ENCODE measurements at regions not wholly inside any gene's neighbourhood (a gene's known extent, or its start where the extent isn't known, plus 50 kb on each side); places are given as distances from the start of the nearest gene placed in this dataset.

GRCh38 chr18:61019338-61020301 is 313.6 kb upstream of the CDH20 start:
- no peaks in the 10 kb centered on the region for H3K79me2 ChIP-seq (ENCODE audit: insufficient read depth, low read length)
- H3K4ac ChIP-seq (ENCODE audit: low read depth, low read length) = no peak overlapping the region
- H4K91ac ChIP-seq (ENCODE audit: insufficient read length, low read depth, low read length) = no peak overlapping the region
- no peaks in the 10 kb centered on the region for H3K27me3 Mint-ChIP-seq (ENCODE audit: low read depth)
- H3K79me1 ChIP-seq (ENCODE audit: insufficient read depth, low read depth, low read length, poor library complexity, severe bottlenecking) = no peaks in the 10 kb centered on the region
- TF ChIP-seq, protein P1, sequence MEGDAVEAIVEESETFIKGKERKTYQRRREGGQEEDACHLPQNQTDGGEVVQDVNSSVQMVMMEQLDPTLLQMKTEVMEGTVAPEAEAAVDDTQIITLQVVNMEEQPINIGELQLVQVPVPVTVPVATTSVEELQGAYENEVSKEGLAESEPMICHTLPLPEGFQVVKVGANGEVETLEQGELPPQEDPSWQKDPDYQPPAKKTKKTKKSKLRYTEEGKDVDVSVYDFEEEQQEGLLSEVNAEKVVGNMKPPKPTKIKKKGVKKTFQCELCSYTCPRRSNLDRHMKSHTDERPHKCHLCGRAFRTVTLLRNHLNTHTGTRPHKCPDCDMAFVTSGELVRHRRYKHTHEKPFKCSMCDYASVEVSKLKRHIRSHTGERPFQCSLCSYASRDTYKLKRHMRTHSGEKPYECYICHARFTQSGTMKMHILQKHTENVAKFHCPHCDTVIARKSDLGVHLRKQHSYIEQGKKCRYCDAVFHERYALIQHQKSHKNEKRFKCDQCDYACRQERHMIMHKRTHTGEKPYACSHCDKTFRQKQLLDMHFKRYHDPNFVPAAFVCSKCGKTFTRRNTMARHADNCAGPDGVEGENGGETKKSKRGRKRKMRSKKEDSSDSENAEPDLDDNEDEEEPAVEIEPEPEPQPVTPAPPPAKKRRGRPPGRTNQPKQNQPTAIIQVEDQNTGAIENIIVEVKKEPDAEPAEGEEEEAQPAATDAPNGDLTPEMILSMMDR (conservative IDR thresholded peaks at IDR 0.05) = no peak
- no peak for DNase-seq
- H3K27ac Mint-ChIP-seq = no peak overlapping the region
- WGBS (ENCODE audit: extremely low coverage, insufficient read length, low lambda C conversion rate) = no CpG with 5 or more reads among the region's 3 CpGs
- H3K27ac ChIP-seq (ENCODE audit: insufficient read length, low read depth, low read length) = no peak overlapping the region
- no peak overlapping the region for H3K56ac ChIP-seq (ENCODE audit: insufficient read length, low read depth, low read length)
- no peak overlapping the region for H3K23ac ChIP-seq (ENCODE audit: insufficient read length, low read depth, low read length)
- no peak overlapping the region for H2AK5ac ChIP-seq (ENCODE audit: insufficient read length, low read length)
- H3K36me3 Mint-ChIP-seq (ENCODE audit: insufficient read depth in 1 of 3, low read depth in 3 of 3) = peaks cover 0 to 5% (median 0%) of the 10 kb centered on the region in 3 experiments; a peak in 1 of 7 replicates
- H3K14ac ChIP-seq (ENCODE audit: insufficient read depth, low read length) = no peak overlapping the region
- H2BK20ac ChIP-seq (ENCODE audit: low read depth, low read length, poor library complexity, severe bottlenecking) = no peak overlapping the region
- no peak overlapping the region for H2BK12ac ChIP-seq (ENCODE audit: insufficient read length, low read depth, low read length)
- H4K5ac ChIP-seq (ENCODE audit: insufficient read length, low read depth, low read length) = no peak overlapping the region
- H2BK120ac ChIP-seq (ENCODE audit: low read depth, low read length, poor library complexity, severe bottlenecking) = no peak overlapping the region
- no peak overlapping the region for H2BK5ac ChIP-seq (ENCODE audit: insufficient read length, low read length)
- H3K9me3 Mint-ChIP-seq = peaks cover 8 to 9% of the 10 kb centered on the region in 2 experiments; a peak in 4 of 5 replicates
- no peak overlapping the region for H3K9ac ChIP-seq (ENCODE audit: extremely low read depth, insufficient read length, low read length)
- H3K4me3 Mint-ChIP-seq = no peak overlapping the region
- H4K20me1 ChIP-seq (ENCODE audit: control insufficient read depth, insufficient read depth, insufficient read length) = no peaks in the 10 kb centered on the region
- H4K8ac ChIP-seq (replicated peaks; ENCODE audit: insufficient read length, low read depth, low read length) = no peak overlapping the region
- H3K27me3 ChIP-seq (ENCODE audit: insufficient read depth, low read length) = no peaks in the 10 kb centered on the region
- no peaks in the 10 kb centered on the region for H3K4me1 Mint-ChIP-seq
- H3T11ph ChIP-seq (ENCODE audit: low read length) = no peak overlapping the region
- no peak overlapping the region for H2BK15ac ChIP-seq (ENCODE audit: low read depth, low read length)
- H3K4me1 ChIP-seq (ENCODE audit: insufficient read depth, low read length) = no peaks in the 10 kb centered on the region
- no peak overlapping the region for H2AFZ ChIP-seq (ENCODE audit: low read length)
- H3K9me3 ChIP-seq (ENCODE audit: control insufficient read depth, low read depth, low read length) = no peaks in the 10 kb centered on the region
- H3K4me2 ChIP-seq (ENCODE audit: insufficient read depth, insufficient read length, low read length) = no peak overlapping the region
- H3K23me2 ChIP-seq (ENCODE audit: insufficient read length, low read depth, low read length, poor library complexity, severe bottlenecking) = no peaks in the 10 kb centered on the region
- H3K18ac ChIP-seq (ENCODE audit: insufficient read length, low read depth, low read length) = no peak overlapping the region
